ENCODE measurements at regions not wholly inside any gene's neighbourhood (a gene's known extent, or its start where the extent isn't known, plus 50 kb on each side); places are given as distances from the start of the nearest gene placed in this dataset.

- TF ChIP-seq CTCF (IDR thresholded peaks at IDR 0.05): no peak
- Histone ChIP-seq H3K27me3 (no peaks in the 10 kb centered on the region), H3K9me3 (no peaks in the 10 kb centered on the region), H3K27ac (no peak overlapping the region), H3K4me1 (peaks cover 0 to 17% (median 9%) of the 10 kb centered on the region in 4 donors), H3K36me3 (no peaks in the 10 kb centered on the region), H3K4me3 (no peak overlapping the region)
- no peak for DNase-seq
- intact Hi-C loops (cut with DNase I; ENCODE audit: low total_unique reads): no loop called here
Observed at GRCh38 chr6:109243863-109244825, 138.1 kb downstream of the CD164 start.

- DNase-seq: no peak
- Histone ChIP-seq H3K27me3 (no peaks in the 10 kb centered on the region), H3K36me3 (no peaks in the 10 kb centered on the region), H3K9me3 (no peaks in the 10 kb centered on the region), H3K4me1 (peaks cover 0 to 26% (median 15%) of the 10 kb centered on the region in 4 donors), H3K4me3 (no peak overlapping the region), H3K27ac (no peak overlapping the region)
- intact Hi-C loops (cut with DNase I; ENCODE audit: low total_unique reads): no loop called here
- no peak for TF ChIP-seq CTCF (IDR thresholded peaks at IDR 0.05)
Observed at GRCh38 chr6:109242925-109243324, 139.3 kb downstream of the CD164 start.

- H3K4me1 ChIP-seq: peaks cover 0 to 26% (median 15%) of the 10 kb centered on the region in 4 donors
- no peaks in the 10 kb centered on the region for H3K9me3 ChIP-seq
- no peak overlapping the region for H3K4me3 ChIP-seq
- H3K36me3 ChIP-seq: no peaks in the 10 kb centered on the region
- DNase-seq: no peak
- intact Hi-C loops (cut with DNase I; ENCODE audit: low total_unique reads): no loop called here
- TF ChIP-seq CTCF (IDR thresholded peaks at IDR 0.05): no peak
- H3K27ac ChIP-seq: no peak overlapping the region
- H3K27me3 ChIP-seq: no peaks in the 10 kb centered on the region
Observed at GRCh38 chr6:109242029-109242428, 140.2 kb downstream of the CD164 start.

GRCh38 chr6:109241199-109241598, 141.1 kb downstream of the CD164 start:
- H3K36me3 ChIP-seq: no peaks in the 10 kb centered on the region
- no peak overlapping the region for H3K4me3 ChIP-seq
- no peak for TF ChIP-seq CTCF (IDR thresholded peaks at IDR 0.05)
- no peaks in the 10 kb centered on the region for H3K9me3 ChIP-seq
- H3K27me3 ChIP-seq: no peaks in the 10 kb centered on the region
- no peak overlapping the region for H3K27ac ChIP-seq
- intact Hi-C loops (cut with DNase I; ENCODE audit: low total_unique reads): no loop called here
- H3K4me1 ChIP-seq: peaks cover 0 to 26% (median 15%) of the 10 kb centered on the region in 4 donors
- DNase-seq: no peak

GRCh38 chr6:109240370-109241084, 141.7 kb downstream of the CD164 start:
- Histone ChIP-seq H3K27ac (peak overlapping the region; percentile 53 to 68), H3K27me3 (no peaks in the 10 kb centered on the region), H3K4me3 (no peak overlapping the region), H3K9me3 (no peaks in the 10 kb centered on the region), H3K4me1 (peaks cover 0 to 26% (median 15%) of the 10 kb centered on the region in 4 donors), H3K36me3 (no peaks in the 10 kb centered on the region)
- no peak for DNase-seq
- no peak for TF ChIP-seq CTCF (IDR thresholded peaks at IDR 0.05)
- intact Hi-C loops (cut with DNase I; ENCODE audit: low total_unique reads): no loop called here

Measured in tibial artery (tissue), 4 donors.